HG02610 (cell line): ENCODE measurements at regions not wholly inside any gene's neighbourhood (a gene's known extent, or its start where the extent isn't known, plus 50 kb on each side); places are given as distances from the start of the nearest gene placed in this dataset.

Experiments used
- ATAC-seq: cut with Tn5 transposase; IDR thresholded peaks from one replicate; pipeline ENCODE4 v1.9.1; 2021; ENCODE audit warnings: mild to moderate bottlenecking, moderate library complexity; ENCODE audit not compliant: unreplicated experiment

GRCh38 chr5:96075579-96076289, 114.1 kb upstream of the ELL2 start:
- no peak for ATAC-seq

- no peak for ATAC-seq
Observed at GRCh38 chr5:96074870-96075269, 113.2 kb upstream of the ELL2 start.

GRCh38 chr5:96074460-96074859, 112.8 kb upstream of the ELL2 start:
- no peak for ATAC-seq

GRCh38 chr5:96072791-96073165, 111.1 kb upstream of the ELL2 start:
- no peak for ATAC-seq

- ATAC-seq, result no peak
Observed at GRCh38 chr5:96072138-96072790, 110.6 kb upstream of the ELL2 start.

- ATAC-seq, result no peak
Observed at GRCh38 chr5:96070622-96071225, 109.1 kb upstream of the ELL2 start.

- ATAC-seq, result no peak
Observed at GRCh38 chr5:96067894-96068614, 106.4 kb upstream of the ELL2 start.

- no peak for ATAC-seq
Observed at GRCh38 chr5:96067251-96067650, 105.6 kb upstream of the ELL2 start.

- no peak for ATAC-seq
Observed at GRCh38 chr5:96066386-96066719, 104.7 kb upstream of the ELL2 start.

GRCh38 chr5:96065685-96066385, 104.2 kb upstream of the ELL2 start:
- ATAC-seq, result no peak

GRCh38 chr5:96064877-96065276, 103.2 kb upstream of the ELL2 start:
- ATAC-seq, result no peak

GRCh38 chr5:96062836-96063235, 101.2 kb upstream of the ELL2 start:
- no peak for ATAC-seq

- ATAC-seq, result no peak
Observed at GRCh38 chr5:96058084-96058483, 96.4 kb upstream of the ELL2 start.

- no peak for ATAC-seq
Observed at GRCh38 chr5:96054311-96055030, 92.8 kb upstream of the ELL2 start.

GRCh38 chr5:96053063-96053735, 91.5 kb upstream of the ELL2 start:
- no peak for ATAC-seq

- ATAC-seq, result no peak
Observed at GRCh38 chr5:96052374-96052773, 90.7 kb upstream of the ELL2 start.

GRCh38 chr5:96051401-96051830, 89.8 kb upstream of the ELL2 start:
- no peak for ATAC-seq

- ATAC-seq, result no peak
Observed at GRCh38 chr5:96050273-96050880, 88.7 kb upstream of the ELL2 start.
